DMS53 (cell line): ENCODE measurements at regions not wholly inside any gene's neighbourhood (a gene's known extent, or its start where the extent isn't known, plus 50 kb on each side); places are given as distances from the start of the nearest gene placed in this dataset.

Source experiments
- DNase-seq: peaks from one replicate; lab custom pipeline; 2025; lab: John Stamatoyannopoulos, UW

GRCh38 chr2:71936076-71937030 is 211.3 kb downstream of the CYP26B1 start:
- DNase-seq = no peak

- DNase-seq = no peak
Observed at GRCh38 chr2:71935262-71935848, 212.3 kb downstream of the CYP26B1 start.

- DNase-seq = no peak
Observed at GRCh38 chr2:71934595-71935261, 212.9 kb downstream of the CYP26B1 start.

GRCh38 chr2:71934320-71934593 is 213.4 kb downstream of the CYP26B1 start:
- no peak for DNase-seq

- DNase-seq = peak; percentile 52
Observed at GRCh38 chr2:71933467-71934319, 214.0 kb downstream of the CYP26B1 start.

- no peak for DNase-seq
Observed at GRCh38 chr2:71932780-71933466, 214.7 kb downstream of the CYP26B1 start.

GRCh38 chr2:71932037-71932779 is 215.5 kb downstream of the CYP26B1 start:
- DNase-seq = no peak

GRCh38 chr2:71930049-71930681 is 217.5 kb downstream of the CYP26B1 start:
- peak; percentile 80 for DNase-seq

- DNase-seq = peak; percentile 12
Observed at GRCh38 chr2:71929482-71929772, 218.2 kb downstream of the CYP26B1 start.

- no peak for DNase-seq
Observed at GRCh38 chr2:71928734-71929481, 218.8 kb downstream of the CYP26B1 start.

GRCh38 chr2:71927757-71928715 is 219.6 kb downstream of the CYP26B1 start:
- DNase-seq = no peak

- DNase-seq = no peak
Observed at GRCh38 chr2:71926876-71927756, 220.5 kb downstream of the CYP26B1 start.

- no peak for DNase-seq
Observed at GRCh38 chr2:71926089-71926447, 221.6 kb downstream of the CYP26B1 start.

- no peak for DNase-seq
Observed at GRCh38 chr2:71925268-71926088, 222.2 kb downstream of the CYP26B1 start.

GRCh38 chr2:71923887-71924533 is 223.7 kb downstream of the CYP26B1 start:
- DNase-seq = peak; percentile 89

GRCh38 chr2:71923143-71923525 is 224.5 kb downstream of the CYP26B1 start:
- DNase-seq = no peak
